Neural progenitor cell (in vitro differentiated cells): ENCODE measurements at regions not wholly inside any gene's neighbourhood (a gene's known extent, or its start where the extent isn't known, plus 50 kb on each side); places are given as distances from the start of the nearest gene placed in this dataset.

Experiments used
- DNase-seq: peaks from one replicate; pipeline ENCODE4 v3.0.0-alpha.2; 2016; ENCODE audit warnings: low spot score
- H2AFZ ChIP-seq: fragments of 200-600 bp; sonication (generic); replicated peaks from 2 replicates; pipeline ENCODE4 v1.6.1; 2016; ENCODE audit warnings: antibody characterized with exemption
- H3F3A ChIP-seq: fragments of 200-600 bp; sonication (generic); 2 replicates; pipeline ENCODE4 v1.6.1; 2016; ENCODE audit warnings: antibody characterized with exemption, low read depth
- H3K27ac ChIP-seq: fragments of 200-600 bp; sonication (generic); 2 replicates; pipeline ENCODE4 v1.5.1; 2016; ENCODE audit warnings: mild to moderate bottlenecking
- H3K27me3 ChIP-seq: fragments of 200-600 bp; sonication (generic); 2 replicates; pipeline ENCODE4 v1.6.1; 2016; ENCODE audit warnings: mild to moderate bottlenecking, moderate library complexity
- H3K36me3 ChIP-seq: fragments of 200-600 bp; sonication (generic); 2 replicates; pipeline ENCODE4 v1.5.1; 2016
- H3K4me1 ChIP-seq: fragments of 200-600 bp; sonication (generic); 2 replicates; pipeline ENCODE4 v1.6.1; 2016; ENCODE audit warnings: mixed run types
- H3K4me2 ChIP-seq: fragments of 200-600 bp; sonication (generic); 2 replicates; pipeline ENCODE4 v1.6.1; 2016
- H3K4me3 ChIP-seq: fragments of 200-600 bp; sonication (generic); 2 replicates; pipeline ENCODE4 v1.5.1; 2016
- H3K79me2 ChIP-seq: fragments of 200-600 bp; sonication (generic); 2 replicates; pipeline ENCODE4 v1.6.1; 2016; ENCODE audit warnings: low read depth
- H3K9ac ChIP-seq: fragments of 200-600 bp; sonication (generic); 2 replicates; pipeline ENCODE4 v1.6.1; 2016
- H3K9me3 ChIP-seq: fragments of 200-600 bp; sonication (generic); 2 replicates; pipeline ENCODE4 v1.5.1; 2016; ENCODE audit warnings: low read depth
- H4K20me1 ChIP-seq: fragments of 200-600 bp; sonication (generic); 2 replicates; pipeline ENCODE4 v1.6.1; 2016; ENCODE audit warnings: low read depth
- H3K27ac Mint-ChIP-seq: 3 replicates; pipeline ENCODE4 v1.8.0; 2021; ENCODE audit warnings: mixed read lengths
- H3K27me3 Mint-ChIP-seq: 2 replicates; pipeline ENCODE4 v1.8.0; 2022; ENCODE audit warnings: low read depth, mild to moderate bottlenecking, inconsistent platforms, moderate library complexity, mixed read lengths; ENCODE audit not compliant: insufficient read depth
- H3K36me3 Mint-ChIP-seq: 3 replicates; pipeline ENCODE4 v1.8.0; 2021; ENCODE audit warnings: mixed read lengths
- H3K4me1 Mint-ChIP-seq: 3 replicates; pipeline ENCODE4 v1.8.0; 2021; ENCODE audit warnings: mixed read lengths
- H3K4me3 Mint-ChIP-seq: 3 replicates; pipeline ENCODE4 v1.8.0; 2021; ENCODE audit warnings: mild to moderate bottlenecking, moderate library complexity, mixed read lengths
- H3K9me3 Mint-ChIP-seq: 3 replicates; pipeline ENCODE4 v1.8.0; 2020; ENCODE audit warnings: mixed read lengths
- EZH2 ChIP-seq: fragments of 200-600 bp; sonication (generic); IDR thresholded peaks from 2 replicates; pipeline ENCODE4 v1.6.1; 2017; ENCODE audit warnings: antibody characterized with exemption, mild to moderate bottlenecking, moderate library complexity
- EZH2phosphoT487 ChIP-seq: fragments of 200-600 bp; sonication (generic); IDR thresholded peaks from 2 replicates; pipeline ENCODE4 v1.6.1; 2017; ENCODE audit warnings: antibody characterized with exemption
- TF ChIP-seq, protein P1 (sequence below): fragments of 200-600 bp; sonication (generic); IDR thresholded peaks from 2 replicates; pipeline ENCODE4 v1.5.1; 2017; ENCODE audit warnings: antibody characterized with exemption, mild to moderate bottlenecking

DNA sequence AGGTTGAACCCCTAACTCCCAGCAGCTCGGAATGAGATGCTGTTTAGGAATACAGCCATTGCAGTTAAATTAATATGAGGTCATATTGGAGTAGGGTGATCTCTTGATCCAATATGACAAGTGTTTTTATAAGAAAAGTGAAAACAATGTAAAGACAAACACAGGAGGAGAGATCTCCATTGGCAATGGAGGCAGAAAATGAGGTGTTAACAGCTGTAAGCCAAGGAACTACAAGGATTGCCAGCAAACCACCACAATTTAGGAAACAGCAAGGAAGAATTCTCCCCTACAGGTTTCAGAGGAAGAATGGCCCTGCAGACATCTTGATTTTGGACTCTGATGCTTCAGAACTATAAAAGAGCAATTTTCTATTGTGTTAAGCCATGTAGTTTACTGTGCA is 774.3 kb downstream of the MRPL39 start:
- no peaks in the 10 kb centered on the region for H3K27me3 Mint-ChIP-seq
- no peaks in the 10 kb centered on the region for H3K9me3 Mint-ChIP-seq

DNA sequence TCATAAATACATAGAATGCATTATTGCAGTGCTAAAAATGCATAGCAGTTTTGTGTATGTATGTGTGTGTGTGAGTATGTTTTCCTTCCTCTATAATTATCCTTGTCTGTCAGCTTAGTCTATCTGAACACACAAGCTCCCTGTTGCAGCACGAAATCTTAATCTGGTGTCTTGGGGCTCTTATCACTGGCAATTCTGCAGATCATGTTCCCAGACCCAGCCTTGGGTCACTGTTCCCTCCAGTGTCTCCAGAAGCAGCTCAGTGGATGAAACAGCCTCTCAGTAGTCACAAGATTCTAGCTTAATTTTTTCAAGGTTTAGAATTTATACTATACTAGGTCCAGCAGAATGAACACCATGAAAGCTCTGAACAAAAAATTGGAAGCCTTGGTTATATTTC is 777.9 kb downstream of the MRPL39 start:
- H2AFZ ChIP-seq, result no peak overlapping the region

More for the DNA sequence above, 774.3 kb downstream of the MRPL39 start:
- no peak overlapping the region for H3K27ac ChIP-seq
- H3K4me1 Mint-ChIP-seq, result no peaks in the 10 kb centered on the region
- H2AFZ ChIP-seq, result no peak overlapping the region
- TF ChIP-seq EZH2 (no peak), EZH2phosphoT487 (no peak)
- TF ChIP-seq, protein P1, sequence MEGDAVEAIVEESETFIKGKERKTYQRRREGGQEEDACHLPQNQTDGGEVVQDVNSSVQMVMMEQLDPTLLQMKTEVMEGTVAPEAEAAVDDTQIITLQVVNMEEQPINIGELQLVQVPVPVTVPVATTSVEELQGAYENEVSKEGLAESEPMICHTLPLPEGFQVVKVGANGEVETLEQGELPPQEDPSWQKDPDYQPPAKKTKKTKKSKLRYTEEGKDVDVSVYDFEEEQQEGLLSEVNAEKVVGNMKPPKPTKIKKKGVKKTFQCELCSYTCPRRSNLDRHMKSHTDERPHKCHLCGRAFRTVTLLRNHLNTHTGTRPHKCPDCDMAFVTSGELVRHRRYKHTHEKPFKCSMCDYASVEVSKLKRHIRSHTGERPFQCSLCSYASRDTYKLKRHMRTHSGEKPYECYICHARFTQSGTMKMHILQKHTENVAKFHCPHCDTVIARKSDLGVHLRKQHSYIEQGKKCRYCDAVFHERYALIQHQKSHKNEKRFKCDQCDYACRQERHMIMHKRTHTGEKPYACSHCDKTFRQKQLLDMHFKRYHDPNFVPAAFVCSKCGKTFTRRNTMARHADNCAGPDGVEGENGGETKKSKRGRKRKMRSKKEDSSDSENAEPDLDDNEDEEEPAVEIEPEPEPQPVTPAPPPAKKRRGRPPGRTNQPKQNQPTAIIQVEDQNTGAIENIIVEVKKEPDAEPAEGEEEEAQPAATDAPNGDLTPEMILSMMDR, result no peak
- H3K36me3 ChIP-seq, result no peaks in the 10 kb centered on the region
- no peaks in the 10 kb centered on the region for H3K4me1 ChIP-seq
- DNase-seq, result no peak
- H3K4me3 Mint-ChIP-seq, result no peak overlapping the region
- no peaks in the 10 kb centered on the region for H3K36me3 Mint-ChIP-seq
- no peaks in the 10 kb centered on the region for H3K79me2 ChIP-seq
- H3K4me2 ChIP-seq, result no peak overlapping the region
- no peaks in the 10 kb centered on the region for H3K27me3 ChIP-seq
- no peak overlapping the region for H3K4me3 ChIP-seq
- H3F3A ChIP-seq, result no peaks in the 10 kb centered on the region
- H3K9me3 ChIP-seq, result peaks cover 13% of the 10 kb centered on the region
- no peaks in the 10 kb centered on the region for H4K20me1 ChIP-seq
- no peak overlapping the region for H3K27ac Mint-ChIP-seq
- H3K9ac ChIP-seq, result no peak overlapping the region

DNA sequence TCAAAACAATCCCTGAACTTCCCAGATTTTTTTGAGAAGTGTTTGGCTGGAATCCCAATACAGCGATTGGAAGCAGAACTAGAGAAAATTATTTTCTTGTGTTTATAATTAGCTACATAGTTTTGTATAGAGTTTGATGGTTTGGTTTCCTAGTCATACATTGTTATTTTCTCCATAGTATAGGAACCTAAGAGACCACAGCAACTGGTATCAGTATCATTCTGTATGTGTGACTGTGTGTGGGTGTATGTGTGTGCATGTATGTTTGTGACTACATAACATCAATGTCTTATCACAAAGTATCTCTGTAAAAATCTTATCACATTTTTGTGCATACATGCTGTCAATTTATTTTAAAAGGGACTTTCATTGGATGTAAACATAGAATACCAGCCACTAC is 780.5 kb downstream of the MRPL39 start:
- peaks cover 9% of the 10 kb centered on the region for H3K9me3 ChIP-seq
- no peak for DNase-seq
- no peak overlapping the region for H3K9ac ChIP-seq
- H3K79me2 ChIP-seq, result no peaks in the 10 kb centered on the region
- Mint-ChIP-seq H3K27ac (no peak overlapping the region), H3K4me1 (no peaks in the 10 kb centered on the region), H3K9me3 (no peaks in the 10 kb centered on the region), H3K36me3 (no peaks in the 10 kb centered on the region), H3K4me3 (no peak overlapping the region), H3K27me3 (no peaks in the 10 kb centered on the region)
- H3F3A ChIP-seq, result no peaks in the 10 kb centered on the region
- H4K20me1 ChIP-seq, result no peaks in the 10 kb centered on the region
- H3K27ac ChIP-seq, result no peak overlapping the region
- no peaks in the 10 kb centered on the region for H3K27me3 ChIP-seq
- TF ChIP-seq EZH2, result no peak
- TF ChIP-seq, protein P1, result no peak
- no peak for TF ChIP-seq EZH2phosphoT487
- H3K4me3 ChIP-seq, result no peak overlapping the region
- H3K36me3 ChIP-seq, result no peaks in the 10 kb centered on the region
- no peak overlapping the region for H2AFZ ChIP-seq
- H3K4me2 ChIP-seq, result no peak overlapping the region
- no peaks in the 10 kb centered on the region for H3K4me1 ChIP-seq

More for the DNA sequence above, 777.9 kb downstream of the MRPL39 start:
- Histone ChIP-seq H3K36me3 (no peaks in the 10 kb centered on the region), H3K4me2 (no peak overlapping the region), H3K79me2 (no peaks in the 10 kb centered on the region), H3K27ac (no peak overlapping the region), H3K9ac (no peak overlapping the region), H3K9me3 (peaks cover 17% of the 10 kb centered on the region), H3K4me1 (no peaks in the 10 kb centered on the region), H3F3A (no peaks in the 10 kb centered on the region), H3K4me3 (no peak overlapping the region), H3K27me3 (no peaks in the 10 kb centered on the region), H4K20me1 (no peaks in the 10 kb centered on the region)
- H3K9me3 Mint-ChIP-seq, result no peaks in the 10 kb centered on the region
- no peak overlapping the region for H3K27ac Mint-ChIP-seq
- no peaks in the 10 kb centered on the region for H3K4me1 Mint-ChIP-seq
- no peaks in the 10 kb centered on the region for H3K27me3 Mint-ChIP-seq
- no peak overlapping the region for H3K4me3 Mint-ChIP-seq
- no peaks in the 10 kb centered on the region for H3K36me3 Mint-ChIP-seq
- TF ChIP-seq, protein P1, result no peak
- TF ChIP-seq EZH2phosphoT487, result no peak
- no peak for TF ChIP-seq EZH2
- no peak for DNase-seq

DNA sequence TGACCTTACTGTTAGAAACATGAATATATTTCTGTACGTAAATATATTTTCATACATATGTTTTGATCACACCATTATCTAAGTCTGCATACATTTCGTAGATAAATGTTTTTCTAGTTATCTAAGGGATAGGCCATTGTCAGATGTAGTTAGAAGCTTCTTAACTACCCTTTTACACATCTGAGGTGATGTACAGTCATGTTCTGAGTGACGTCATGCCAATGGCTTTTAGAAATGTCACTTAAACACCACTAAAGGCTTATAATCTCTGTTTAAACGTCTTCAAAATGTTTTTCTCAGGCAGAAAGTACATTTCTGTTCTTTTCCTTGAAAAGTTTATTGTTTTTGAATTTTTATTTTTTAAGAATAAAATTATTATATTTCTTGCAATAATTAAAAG is 781.9 kb downstream of the MRPL39 start:
- Histone ChIP-seq H3K9ac (no peak overlapping the region), H3K79me2 (no peaks in the 10 kb centered on the region), H3K4me1 (no peaks in the 10 kb centered on the region), H3K27me3 (no peaks in the 10 kb centered on the region), H2AFZ (no peak overlapping the region), H3F3A (no peaks in the 10 kb centered on the region), H3K36me3 (no peaks in the 10 kb centered on the region), H3K4me2 (no peak overlapping the region), H3K27ac (no peak overlapping the region), H3K4me3 (no peak overlapping the region), H3K9me3 (peaks cover 9% of the 10 kb centered on the region), H4K20me1 (no peaks in the 10 kb centered on the region)
- Mint-ChIP-seq H3K9me3 (no peaks in the 10 kb centered on the region), H3K27me3 (no peaks in the 10 kb centered on the region), H3K4me1 (no peaks in the 10 kb centered on the region), H3K4me3 (no peak overlapping the region), H3K36me3 (no peaks in the 10 kb centered on the region), H3K27ac (no peak overlapping the region)
- TF ChIP-seq EZH2, result no peak
- no peak for TF ChIP-seq EZH2phosphoT487
- TF ChIP-seq, protein P1, result no peak
- no peak for DNase-seq
